PC-9 (cell line): ENCODE measurements at regions not wholly inside any gene's neighbourhood (a gene's known extent, or its start where the extent isn't known, plus 50 kb on each side); places are given as distances from the start of the nearest gene placed in this dataset.

Experiments
- BruUV-seq: library from RNA; stranded (reverse); fragments of 400-500 nt; replicated peaks from 2 replicates; lab custom pipeline; 2021; lab: Mats Ljungman, UMichigan
- CTCF ChIA-PET: fragments of 300-600 bp; sonication (Branson Sonifier 250); formaldehyde crosslinking; loops from one replicate; lab custom pipeline; 2022; ENCODE audit warnings: antibody characterized with exemption; lab: Charles Lee
- POLR2A ChIA-PET: fragments of 300-600 bp; sonication (Branson Sonifier 250); formaldehyde crosslinking; loops from one replicate; lab custom pipeline; 2022; ENCODE audit warnings: antibody characterized with exemption; ENCODE audit not compliant: unreplicated experiment; lab: Charles Lee
- DNase-seq, 2 experiments: peaks; one replicate each; pipeline versions ENCODE4 v3.0.0 to v3.0.0-alpha.2; 2015 to 2022; ENCODE audit warnings: mixed read lengths in 1 of 2
- H2AFZ ChIP-seq: fragments of 200-600 bp; sonication (generic); 2 replicates; pipeline ENCODE4 v1.8.1; 2017; ENCODE audit warnings: antibody characterized with exemption
- H3F3A ChIP-seq: fragments of 200-600 bp; sonication (generic); 2 replicates; pipeline ENCODE4 v1.8.1; 2017; ENCODE audit warnings: antibody characterized with exemption, mild to moderate bottlenecking, low read depth; ENCODE audit not compliant: insufficient read depth
- H3K27ac ChIP-seq: fragments of 200-600 bp; sonication (generic); 2 replicates; pipeline ENCODE4 v1.6.1; 2016; ENCODE audit warnings: mixed run types
- H3K27me3 ChIP-seq: fragments of 200-600 bp; sonication (generic); 2 replicates; pipeline ENCODE4 v1.6.1; 2016; ENCODE audit warnings: low read depth, mixed run types; ENCODE audit not compliant: insufficient read depth
- H3K36me3 ChIP-seq: fragments of 200-600 bp; sonication (generic); 2 replicates; pipeline ENCODE4 v1.6.1; 2016; ENCODE audit warnings: low read depth, mixed run types
- H3K4me1 ChIP-seq: fragments of 200-600 bp; sonication (generic); replicated peaks from 2 replicates; pipeline ENCODE4 v1.6.1; 2016; ENCODE audit warnings: mixed run types; ENCODE audit not compliant: insufficient read depth
- H3K4me2 ChIP-seq: fragments of 200-600 bp; sonication (generic); 2 replicates; pipeline ENCODE4 v1.6.1; 2017; ENCODE audit warnings: mixed run types
- H3K4me3 ChIP-seq: fragments of 200-600 bp; sonication (generic); 2 replicates; pipeline ENCODE4 v1.6.1; 2016; ENCODE audit warnings: mixed run types
- H3K79me2 ChIP-seq: fragments of 200-600 bp; sonication (generic); 2 replicates; pipeline ENCODE4 v1.6.1; 2017; ENCODE audit warnings: low read depth, mixed run types
- H3K9me2 ChIP-seq: fragments of 200-600 bp; sonication (generic); 2 replicates; pipeline ENCODE4 v1.8.1; 2017; ENCODE audit warnings: mild to moderate bottlenecking; ENCODE audit not compliant: insufficient read depth
- H3K9me3 ChIP-seq: fragments of 200-600 bp; sonication (generic); 2 replicates; pipeline ENCODE4 v1.8.1; 2016; ENCODE audit warnings: low read depth; ENCODE audit not compliant: insufficient read depth
- H4K20me1 ChIP-seq: fragments of 200-600 bp; sonication (generic); 2 replicates; pipeline ENCODE4 v1.8.1; 2017; ENCODE audit not compliant: insufficient read depth
- CTCF ChIP-seq: fragments of 200-600 bp; sonication (generic); conservative IDR thresholded peaks from 2 replicates; pipeline ENCODE4 v1.6.1; 2017; ENCODE audit warnings: mixed run types, antibody characterized with exemption, mild to moderate bottlenecking, moderate library complexity
- EZH2 ChIP-seq: fragments of 200-600 bp; sonication (generic); IDR thresholded peaks from 2 replicates; pipeline ENCODE4 v1.8.0; 2017; ENCODE audit warnings: antibody characterized with exemption, low read depth
- intact Hi-C: fragments of 100-400 bp; cut with micrococcal nuclease; formaldehyde crosslinking; loops from one replicate; pipeline ENCODE4 v1.10.0; 2022; ENCODE audit not compliant: unreplicated experiment

- intact Hi-C loops: no loop called here
- ChIA-PET POLR2A (no interaction called here), CTCF (no interaction called here)
- H3K36me3 ChIP-seq: no peaks in the 10 kb centered on the region
- no peaks in the 10 kb centered on the region for H3K27me3 ChIP-seq
- BruUV-seq: no TSS peak
- no peaks in the 10 kb centered on the region for H3K4me1 ChIP-seq
- H3K4me3 ChIP-seq: no peak overlapping the region
- TF ChIP-seq EZH2 (no peak), CTCF (no peak)
- no peak overlapping the region for H3K4me2 ChIP-seq
- H3K27ac ChIP-seq: no peak overlapping the region
- no peaks in the 10 kb centered on the region for H4K20me1 ChIP-seq
- no peak for DNase-seq
- no peaks in the 10 kb centered on the region for H3K79me2 ChIP-seq
- no peaks in the 10 kb centered on the region for H3K9me3 ChIP-seq
- no peaks in the 10 kb centered on the region for H3K9me2 ChIP-seq
- H3F3A ChIP-seq: no peaks in the 10 kb centered on the region
- H2AFZ ChIP-seq: no peak overlapping the region
These were observed 77.1 kb upstream of the PLXNC1 start for GRCh38 chr12:94071258-94071657.

GRCh38 chr12:94073441-94074051 is 74.8 kb upstream of the PLXNC1 start:
- no peak overlapping the region for H2AFZ ChIP-seq
- no peaks in the 10 kb centered on the region for H3K9me3 ChIP-seq
- no peak overlapping the region for H3K4me2 ChIP-seq
- no peaks in the 10 kb centered on the region for H3K9me2 ChIP-seq
- no peak overlapping the region for H3K4me3 ChIP-seq
- BruUV-seq: no TSS peak
- ChIA-PET CTCF (no interaction called here), POLR2A (no interaction called here)
- no peaks in the 10 kb centered on the region for H3K4me1 ChIP-seq
- no peaks in the 10 kb centered on the region for H3K79me2 ChIP-seq
- no peaks in the 10 kb centered on the region for H4K20me1 ChIP-seq
- no peak for DNase-seq
- H3F3A ChIP-seq: no peaks in the 10 kb centered on the region
- no peak overlapping the region for H3K27ac ChIP-seq
- H3K36me3 ChIP-seq: no peaks in the 10 kb centered on the region
- intact Hi-C loops: no loop called here
- no peaks in the 10 kb centered on the region for H3K27me3 ChIP-seq
- no peak for TF ChIP-seq CTCF
- TF ChIP-seq EZH2: no peak

GRCh38 chr12:94074216-94074979 is 74.0 kb upstream of the PLXNC1 start:
- Histone ChIP-seq H3F3A (no peaks in the 10 kb centered on the region), H3K9me2 (no peaks in the 10 kb centered on the region), H2AFZ (no peak overlapping the region), H3K4me3 (no peak overlapping the region), H3K27ac (no peak overlapping the region), H3K36me3 (no peaks in the 10 kb centered on the region), H3K9me3 (no peaks in the 10 kb centered on the region), H3K4me1 (no peaks in the 10 kb centered on the region), H3K4me2 (no peak overlapping the region), H3K27me3 (no peaks in the 10 kb centered on the region), H3K79me2 (no peaks in the 10 kb centered on the region), H4K20me1 (no peaks in the 10 kb centered on the region)
- TF ChIP-seq EZH2: no peak
- no peak for TF ChIP-seq CTCF
- POLR2A ChIA-PET: no interaction called here
- no peak for DNase-seq
- CTCF ChIA-PET: interaction anchor here (0.6 to 0.7 kb wide), 4 partner anchors 306 to 939 kb away, joined by 3 to 9 read pairs (median 6); no protein-coding TSS in a partner anchor
- BruUV-seq: no TSS peak
- intact Hi-C loops: no loop called here
